K562 (cell line): ENCODE measurements at regions not wholly inside any gene's neighbourhood (a gene's known extent, or its start where the extent isn't known, plus 50 kb on each side); places are given as distances from the start of the nearest gene placed in this dataset.

Experiments used
- ATAC-seq: fragments of 200-7000 bp; cut with Tn5 transposase; 3 replicates; pipeline ENCODE4 v1.9.1; 2020; ENCODE audit warnings: moderate library complexity
- BruUV-seq: library from RNA; stranded (reverse); fragments of 400-500 nt; replicated peaks from 2 replicates; lab custom pipeline; 2021; lab: Mats Ljungman, UMichigan
- CTCF ChIA-PET: fragments of 300-600 bp; formaldehyde crosslinking; extraction: SDS; loops from one replicate; lab custom pipeline; 2021; ENCODE audit warnings: low intra/inter-chr PET ratio; lab: Yijun Ruan, JAX
- POLR2A ChIA-PET: fragments of 300-600, 350-650 bp; sonication (Branson Sonifier 250); formaldehyde crosslinking; extraction: SDS; loops from one replicate; lab custom pipeline; 2021; ENCODE audit warnings: antibody characterized with exemption, inconsistent platforms; lab: Yijun Ruan, JAX
- DNase-seq, 4 experiments: peaks; one replicate each; pipeline versions ENCODE4 v3.0.0 to v3.0.0-alpha.2; 2011 to 2018; ENCODE audit warnings: low spot score in 3 of 4, mixed read lengths in 3 of 4; ENCODE audit errors: extremely low read depth in 1 of 4
- FAIRE-seq: peaks from 2 replicates; lab custom pipeline; 2011; peaks lifted over from hg19 to GRCh38; lab: Jason Lieb, UNC
- H2AFZ ChIP-seq: 2 replicates; pipeline ENCODE4 v1.6.0; 2011; ENCODE audit warnings: low read depth, low read length, control low read depth, inconsistent platforms
- H3K27ac ChIP-seq: fragments of 200-600 bp; 3 replicates; pipeline ENCODE4 v1.8.0; 2011; ENCODE audit warnings: low read depth, mild to moderate bottlenecking, control low read depth, inconsistent platforms, low read length, moderate library complexity, mixed read lengths; ENCODE audit errors: extremely low read depth
- H3K27me3 ChIP-seq, 2 experiments: fragments of 300-600 bp in 1 of 2; 2 replicates in 1 of 2; 3 replicates in 1 of 2; pipeline versions ENCODE4 v1.6.0 to v1.8.0; 2011; ENCODE audit warnings: inconsistent platforms in 2 of 2, low read length in 2 of 2, mild to moderate bottlenecking in 1 of 2, mixed read lengths in 1 of 2, moderate library complexity in 1 of 2; ENCODE audit not compliant: control insufficient read depth in 2 of 2, insufficient read depth in 2 of 2
- H3K36me3 ChIP-seq: fragments of 300-600 bp; 3 replicates; pipeline ENCODE4 v1.8.0; 2011; ENCODE audit warnings: mild to moderate bottlenecking, low read length, inconsistent platforms; ENCODE audit not compliant: control insufficient read depth, insufficient read depth
- H3K4me1 ChIP-seq, 2 experiments: fragments of 200-600 bp in 1 of 2; replicated peaks in 1 of 2; 2 replicates in 1 of 2; 3 replicates in 1 of 2; pipeline versions ENCODE4 v1.5.1 to v1.8.0; 2011; ENCODE audit warnings: inconsistent platforms in 2 of 2, low read length in 2 of 2, mild to moderate bottlenecking in 1 of 2, mixed read lengths in 1 of 2, moderate library complexity in 1 of 2; ENCODE audit not compliant: control insufficient read depth in 2 of 2, insufficient read depth in 2 of 2
- H3K4me2 ChIP-seq: 2 replicates; pipeline ENCODE4 v1.6.1; 2011; ENCODE audit warnings: low read length, control low read depth, inconsistent platforms, mixed read lengths; ENCODE audit not compliant: insufficient read depth
- H3K4me3 ChIP-seq: fragments of 200-600 bp; sonication (generic), shearing (Covaris generic); 2 replicates; pipeline ENCODE4 v1.5.1; 2016; ENCODE audit warnings: control low read depth, inconsistent platforms
- H3K79me2 ChIP-seq: fragments of 200-600 bp; 3 replicates; pipeline ENCODE4 v1.8.0; 2011; ENCODE audit warnings: low read length, inconsistent platforms; ENCODE audit not compliant: control insufficient read depth, insufficient read depth
- H3K9ac ChIP-seq, 2 experiments: 2 replicates each; pipeline versions ENCODE4 v1.6.0 to v1.6.1; 2011; ENCODE audit warnings: low read depth in 2 of 2, low read length in 2 of 2, control low read depth in 1 of 2, inconsistent platforms in 1 of 2, mild to moderate bottlenecking in 1 of 2, mixed read lengths in 1 of 2; ENCODE audit not compliant: insufficient read depth in 1 of 2
- H3K9me1 ChIP-seq: one replicate; pipeline ENCODE4 v1.6.0; 2011; ENCODE audit warnings: inconsistent platforms, mild to moderate bottlenecking, low read length, moderate library complexity; ENCODE audit not compliant: control insufficient read depth, insufficient read depth
- H3K9me3 ChIP-seq: replicated peaks from 2 replicates; pipeline ENCODE4 v1.5.1; 2011; ENCODE audit warnings: low read depth, low read length, inconsistent platforms; ENCODE audit not compliant: control insufficient read depth, insufficient read depth
- H4K20me1 ChIP-seq: replicated peaks from 2 replicates; pipeline ENCODE4 v1.6.1; 2011; ENCODE audit warnings: low read length, inconsistent platforms, mixed read lengths; ENCODE audit not compliant: control insufficient read depth, insufficient read depth
- ATF1 ChIP-seq, 2 experiments: fragments of 450-650 bp in 1 of 2; IDR thresholded peaks; 2 replicates each; pipeline ENCODE4 v1.6.1; 2016; ENCODE audit warnings: missing compliant biosample characterization in 1 of 2, missing genetic modification characterization in 1 of 2
- CC2D1A ChIP-seq: fragments of 450-650 bp; IDR thresholded peaks from 2 replicates; pipeline ENCODE4 v1.6.1; 2017; ENCODE audit warnings: mild to moderate bottlenecking
- CTBP1 ChIP-seq: fragments of 450-650 bp; IDR thresholded peaks from 2 replicates; pipeline ENCODE4 v1.6.1; 2016; ENCODE audit warnings: borderline replicate concordance
- CXXC5 ChIP-seq: fragments of 250-450 bp; sonication (Bioruptor Pico); IDR thresholded peaks from 2 replicates; pipeline ENCODE4 v1.8.0; 2022; ENCODE audit warnings: inconsistent platforms, mild to moderate bottlenecking, moderate library complexity
- ELF1 ChIP-seq: fragments of 200-800 bp; sonication (Bioruptor generic); IDR thresholded peaks from 2 replicates; pipeline ENCODE4 v1.6.1; 2016; ENCODE audit warnings: missing genetic modification characterization, missing compliant biosample characterization
- FOXA1 ChIP-seq: fragments of 450-650 bp; IDR thresholded peaks from 2 replicates; pipeline ENCODE4 v1.6.1; 2016; ENCODE audit warnings: mild to moderate bottlenecking, borderline replicate concordance
- FOXA3 ChIP-seq, 2 experiments: fragments of 450-650 bp in 1 of 2; sonication (generic) in 1 of 2; formaldehyde crosslinking; IDR thresholded peaks in 1 of 2; conservative IDR thresholded peaks in 1 of 2; 2 replicates each; pipeline versions ENCODE4 v1.4.0 to v1.8.0; 2020 to 2022; ENCODE audit warnings: mild to moderate bottlenecking in 2 of 2, missing genetic modification reagents in 1 of 2
- GATAD2A ChIP-seq: fragments of 450-650 bp; IDR thresholded peaks from 2 replicates; pipeline ENCODE4 v1.6.1; 2017
- HDGF ChIP-seq: fragments of 450-650 bp; IDR thresholded peaks from 2 replicates; pipeline ENCODE4 v1.6.1; 2016
- HMG20B ChIP-seq: fragments of 250-450 bp; sonication (Bioruptor Pico); IDR thresholded peaks from 2 replicates; pipeline ENCODE4 v1.5.0; 2021; ENCODE audit warnings: mild to moderate bottlenecking
- MTA1 ChIP-seq: fragments of 450-650 bp; IDR thresholded peaks from 2 replicates; pipeline ENCODE4 v1.6.1; 2017; ENCODE audit warnings: borderline replicate concordance
- NCOA4 ChIP-seq: fragments of 450-650 bp; IDR thresholded peaks from 2 replicates; pipeline ENCODE4 v1.6.1; 2018; ENCODE audit warnings: mild to moderate bottlenecking; ENCODE audit not compliant: partially characterized antibody
- NFIC ChIP-seq: fragments of 450-650 bp; IDR thresholded peaks from 2 replicates; pipeline ENCODE4 v1.6.1; 2017; ENCODE audit warnings: mild to moderate bottlenecking, inconsistent platforms
- OTX1 ChIP-seq: fragments of 450-650 bp; formaldehyde crosslinking; IDR thresholded peaks from 2 replicates; pipeline ENCODE4 v1.4.0; 2022; ENCODE audit warnings: mild to moderate bottlenecking
- PHF8 ChIP-seq: fragments of 200-600 bp; sonication (generic); IDR thresholded peaks from 2 replicates; pipeline ENCODE4 v1.6.1; 2012; ENCODE audit warnings: mixed run types, mild to moderate bottlenecking, inconsistent platforms, low read length, moderate library complexity, borderline replicate concordance
- PHTF2 ChIP-seq: fragments of 250-450 bp; sonication (Bioruptor Pico); IDR thresholded peaks from 2 replicates; pipeline ENCODE4 v1.5.0; 2021; ENCODE audit warnings: mild to moderate bottlenecking
- RAD51 ChIP-seq: fragments of 450-650 bp; IDR thresholded peaks from 2 replicates; pipeline ENCODE4 v1.7.1; 2016; ENCODE audit warnings: low read depth, mild to moderate bottlenecking, borderline replicate concordance
- SMARCA4 ChIP-seq: fragments of 450-650 bp; IDR thresholded peaks from 2 replicates; pipeline ENCODE4 v1.6.1; 2016
- SPI1 ChIP-seq: IDR thresholded peaks from 2 replicates; pipeline ENCODE4 v1.6.1; 2011; ENCODE audit warnings: low read depth, low read length, control low read depth, borderline replicate concordance
- U2AF2 ChIP-seq: fragments of 200-400 bp; formaldehyde crosslinking; optimal IDR thresholded peaks from 2 replicates; pipeline ENCODE3; 2017; ENCODE audit warnings: low read depth, mild to moderate bottlenecking, low read length
- ZFP1 ChIP-seq: fragments of 450-650 bp; formaldehyde crosslinking; IDR thresholded peaks from 2 replicates; pipeline ENCODE4 v1.4.0; 2020; ENCODE audit warnings: mild to moderate bottlenecking, mixed read lengths
- ZFX ChIP-seq: sonication (generic); formaldehyde crosslinking; IDR thresholded peaks from 2 replicates; pipeline ENCODE4 v1.8.0; 2022; ENCODE audit warnings: mild to moderate bottlenecking, missing genetic modification reagents, moderate library complexity
- ZNF12 ChIP-seq: sonication (generic); formaldehyde crosslinking; IDR thresholded peaks from 2 replicates; pipeline ENCODE4 v1.4.0; 2020; ENCODE audit warnings: mild to moderate bottlenecking, missing genetic modification reagents
- ZNF384 ChIP-seq: IDR thresholded peaks from 2 replicates; pipeline ENCODE4 v1.6.1; 2012; ENCODE audit warnings: low read depth, low read length, improper control_type of control experiment
- WGBS: fragments of 100-300 bp; shearing (Covaris generic); methylation state at CpG from one replicate; pipeline ENCODE4 v1.1.6; 2016; ENCODE audit warnings: low coverage, mixed read lengths; ENCODE audit not compliant: insufficient coverage; ENCODE audit errors: missing lambda C conversion rate; 5-methylcytosine and 5-hydroxymethylcytosine counted together
- in situ Hi-C: fragments of 300-500 bp; cut with MboI; formaldehyde crosslinking; loops from 4 replicates; pipeline ENCODE4 v1.15.0; 2018; ENCODE audit warnings: inconsistent platforms, mixed read lengths
- intact Hi-C: fragments of 100-400 bp; cut with micrococcal nuclease; formaldehyde crosslinking; loops from 2 replicates; pipeline ENCODE4 v1.14.2; 2022
- TF ChIP-seq, protein P1 (sequence below): fragments of 450-650 bp; IDR thresholded peaks from 2 replicates; pipeline ENCODE4 v1.6.1; 2017; ENCODE audit warnings: antibody characterized with exemption

DNA sequence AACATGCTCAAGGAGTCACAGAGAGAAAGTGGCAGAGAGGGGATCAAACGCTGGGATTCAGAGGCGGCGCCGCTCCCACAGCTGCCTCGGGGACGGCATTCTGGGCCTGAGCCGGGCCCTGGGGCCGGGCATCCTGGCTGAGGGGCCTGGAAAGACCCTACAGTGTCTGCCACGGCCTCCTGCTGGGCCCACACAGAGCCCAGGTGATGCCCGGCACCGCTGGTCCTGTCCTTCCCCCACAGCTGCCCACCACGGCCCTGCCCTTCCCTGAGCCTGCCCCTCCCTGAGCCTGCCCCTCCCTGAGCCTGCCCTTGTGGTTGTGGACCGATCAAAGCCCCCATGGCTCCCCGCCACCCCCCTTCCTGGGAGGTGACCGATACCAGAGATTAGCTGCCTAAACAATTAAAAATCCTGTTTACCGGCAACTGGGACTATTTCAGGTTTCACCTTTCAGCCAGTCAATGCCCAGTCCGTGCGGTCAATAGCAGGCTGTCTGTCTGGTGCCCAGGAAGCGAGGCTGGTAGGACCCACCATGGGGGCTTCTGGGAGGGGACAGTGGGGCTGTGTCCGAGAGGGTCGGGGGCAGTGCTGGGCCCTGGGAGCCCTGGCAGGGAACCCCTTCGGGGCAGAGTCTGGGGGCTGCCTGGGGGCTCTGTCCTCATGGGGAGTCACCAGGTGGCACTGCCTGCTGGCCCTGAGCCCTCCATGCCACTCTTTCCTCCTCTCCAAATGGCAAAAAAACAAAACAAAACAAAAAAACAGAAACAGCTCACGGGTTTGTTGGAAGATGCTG is 55.4 kb upstream of the GATA5 start:
- no TSS peak for BruUV-seq
- H3K27me3 ChIP-seq: no peaks in the 10 kb centered on the region
- H3K4me2 ChIP-seq: peak overlapping the region; percentile 54; the same call in 1 of the 2 replicates
- FAIRE-seq (no peak), ATAC-seq (no peak), DNase-seq (peak in 1 of 4 experiments; percentile 46)
- intact Hi-C loops (no loop called here), in situ Hi-C loops (no loop called here)
- H3K9ac ChIP-seq: peak overlapping the region; percentile 41 to 79
- no peaks in the 10 kb centered on the region; the same call in 2 of the 3 replicates for H3K79me2 ChIP-seq
- no peaks in the 10 kb centered on the region for H3K9me3 ChIP-seq
- ChIA-PET CTCF (no interaction called here), POLR2A (interaction anchor here (0.9 kb wide), 1 partner anchor 203 kb away, joined by 3 read pairs; no protein-coding TSS in a partner anchor)
- no peaks in the 10 kb centered on the region for H3K36me3 ChIP-seq
- 56% methylated on average over 19 of the region's 23 CpGs for WGBS
- no peaks in the 10 kb centered on the region for H4K20me1 ChIP-seq
- peak overlapping the region; percentile 51 for H3K27ac ChIP-seq
- TF ChIP-seq GATAD2A (no peak), FOXA3 (CRISPR knock-in tag; conservative IDR thresholded peaks at IDR 0.05 in 1 of 2, IDR thresholded peaks at IDR 0.05 in 1 of 2) (no peak), NFIC (no peak), NCOA4 (no peak), CTBP1 (no peak), CXXC5 (0 out of 2 replicates have a peak, but pooled peaks have one; percentile 0), ZFP1 (CRISPR knock-in tag) (no peak), FOXA1 (no peak), SMARCA4 (no peak), ATF1 (CRISPR knock-in tag; IDR thresholded peaks at IDR 0.05) (no peak), ATF1 (tag; IDR thresholded peaks at IDR 0.05) (no peak), PHTF2 (CRISPR knock-in tag) (no peak), ZNF384 (no peak), CC2D1A (no peak), ELF1 (tag) (no peak), PHF8 (peak; percentile 31; the same call in 1 of the 2 replicates), ZFX (CRISPR knock-in tag) (0 out of 2 replicates have a peak, but pooled peaks have one; percentile 44), MTA1 (no peak), ZNF12 (no peak), OTX1 (CRISPR knock-in tag) (no peak), SPI1 (no peak), U2AF2 (no peak), HMG20B (CRISPR knock-in tag) (no peak), RAD51 (no peak), HDGF (no peak)
- TF ChIP-seq, protein P1, sequence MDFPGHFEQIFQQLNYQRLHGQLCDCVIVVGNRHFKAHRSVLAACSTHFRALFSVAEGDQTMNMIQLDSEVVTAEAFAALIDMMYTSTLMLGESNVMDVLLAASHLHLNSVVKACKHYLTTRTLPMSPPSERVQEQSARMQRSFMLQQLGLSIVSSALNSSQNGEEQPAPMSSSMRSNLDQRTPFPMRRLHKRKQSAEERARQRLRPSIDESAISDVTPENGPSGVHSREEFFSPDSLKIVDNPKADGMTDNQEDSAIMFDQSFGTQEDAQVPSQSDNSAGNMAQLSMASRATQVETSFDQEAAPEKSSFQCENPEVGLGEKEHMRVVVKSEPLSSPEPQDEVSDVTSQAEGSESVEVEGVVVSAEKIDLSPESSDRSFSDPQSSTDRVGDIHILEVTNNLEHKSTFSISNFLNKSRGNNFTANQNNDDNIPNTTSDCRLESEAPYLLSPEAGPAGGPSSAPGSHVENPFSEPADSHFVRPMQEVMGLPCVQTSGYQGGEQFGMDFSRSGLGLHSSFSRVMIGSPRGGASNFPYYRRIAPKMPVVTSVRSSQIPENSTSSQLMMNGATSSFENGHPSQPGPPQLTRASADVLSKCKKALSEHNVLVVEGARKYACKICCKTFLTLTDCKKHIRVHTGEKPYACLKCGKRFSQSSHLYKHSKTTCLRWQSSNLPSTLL: no peak
- H3K9me1 ChIP-seq: no peaks in the 10 kb centered on the region
- H3K4me1 ChIP-seq: peaks cover 54 to 94% of the 10 kb centered on the region in 2 experiments
- H3K4me3 ChIP-seq: no peak overlapping the region
- H2AFZ ChIP-seq: peak overlapping the region; percentile 61
